Lung (tissue), 11 donors: ENCODE measurements at regions not wholly inside any gene's neighbourhood (a gene's known extent, or its start where the extent isn't known, plus 50 kb on each side); places are given as distances from the start of the nearest gene placed in this dataset.

Source experiments
- ATAC-seq: fragments of 200-7000 bp; cut with Tn5 transposase; one replicate; pipeline ENCODE4 v1.9.1; 2020; ENCODE audit warnings: moderate number of reproducible peaks; ENCODE audit not compliant: insufficient read depth, low FRiP score
- DNase-seq, 3 donors: peaks; one replicate each; pipeline ENCODE4 v3.0.0-alpha.2; 2013 to 2017
- H3K27ac ChIP-seq, 2 donors: one replicate each; pipeline ENCODE4 v1.5.1; 2013; ENCODE audit warnings: mild to moderate bottlenecking in 2 of 2, moderate library complexity in 2 of 2, control low read depth in 1 of 2, inconsistent platforms in 1 of 2, low read depth in 1 of 2, low read length in 1 of 2
- H3K27me3 ChIP-seq, 3 donors: one replicate each; pipeline ENCODE4 v1.5.1; 2013; ENCODE audit warnings: low read length in 2 of 3; ENCODE audit not compliant: control insufficient read depth in 3 of 3, insufficient read depth in 3 of 3
- H3K36me3 ChIP-seq, 4 donors: one replicate each; pipeline ENCODE4 v1.5.1; 2013; ENCODE audit warnings: low read length in 4 of 4, mild to moderate bottlenecking in 1 of 4, moderate library complexity in 1 of 4; ENCODE audit not compliant: control insufficient read depth in 4 of 4, insufficient read depth in 4 of 4
- H3K4me1 ChIP-seq, 5 donors: one replicate each; pipeline ENCODE4 v1.5.1; 2013; ENCODE audit warnings: low read length in 5 of 5, mild to moderate bottlenecking in 2 of 5, moderate library complexity in 1 of 5; ENCODE audit not compliant: control insufficient read depth in 5 of 5, insufficient read depth in 5 of 5
- H3K4me3 ChIP-seq: one replicate; pipeline ENCODE4 v1.5.1; 2013; ENCODE audit warnings: mild to moderate bottlenecking, control low read depth, moderate library complexity
- H3K9ac ChIP-seq, 2 donors: one replicate each; pipeline ENCODE4 v1.5.1; 2013; ENCODE audit warnings: low read length in 2 of 2, control low read depth in 1 of 2; ENCODE audit not compliant: insufficient read depth in 1 of 2
- H3K9me3 ChIP-seq, 4 donors: one replicate each; pipeline ENCODE4 v1.5.1; 2013; ENCODE audit warnings: low read length in 3 of 4, mild to moderate bottlenecking in 1 of 4, moderate library complexity in 1 of 4; ENCODE audit not compliant: control insufficient read depth in 4 of 4, insufficient read depth in 3 of 4
- CTCF ChIP-seq: IDR thresholded peaks from 2 replicates; pipeline ENCODE4 v1.5.1; 2012; ENCODE audit warnings: mild to moderate bottlenecking; ENCODE audit errors: control extremely low read depth, extremely low read depth
- WGBS, 2 donors: extraction: QIAGEN DNeasy Blood & Tissue Kit; methylation state at CpG; one replicate each; pipeline ENCODE4 v1.1.7; 2013; 5-methylcytosine and 5-hydroxymethylcytosine counted together
- donor health status: control.
- donor health status: control.
- donor health status: Bipolar disorder and iron deficiency.
- donor health status: healthy.
- donor health status: DM: yes; HTN: yes; CAD: no.

- WGBS, 2 donors: 88 to 94% methylated on average over 2 of the region's 2 CpGs
- Histone ChIP-seq H3K9ac (no peak overlapping the region), H3K9me3 (no peaks in the 10 kb centered on the region), H3K4me1 (no peaks in the 10 kb centered on the region), H3K27me3 (no peaks in the 10 kb centered on the region), H3K36me3 (no peaks in the 10 kb centered on the region), H3K4me3 (no peak overlapping the region), H3K27ac (no peak overlapping the region)
- ATAC-seq (no peak), DNase-seq (no peak)
- TF ChIP-seq CTCF: no peak
These were observed 277.1 kb downstream of the RASSF9 start for GRCh38 chr12:85559127-85559526.

DNA sequence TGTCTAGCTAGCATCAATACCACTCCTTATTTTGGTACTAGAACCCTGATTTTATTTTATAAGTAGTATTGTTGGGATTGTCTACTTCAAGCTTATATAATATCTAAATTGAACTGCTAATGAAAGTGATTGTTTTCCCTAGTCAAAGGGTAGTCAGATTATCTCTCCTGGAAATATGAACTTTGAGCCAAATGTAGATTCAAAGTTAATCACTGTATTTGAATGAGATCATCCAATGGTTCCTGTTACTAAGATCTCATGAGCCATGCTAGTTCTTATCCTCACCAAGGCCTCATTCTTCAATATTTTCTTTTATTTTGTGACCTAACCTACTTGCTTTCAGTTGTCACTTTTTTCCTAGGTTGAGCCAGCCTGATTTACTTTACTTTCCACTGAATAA is 276.7 kb downstream of the RASSF9 start:
- TF ChIP-seq CTCF: no peak
- DNase-seq: no peak
- H3K9ac ChIP-seq: no peak overlapping the region
- no peaks in the 10 kb centered on the region for H3K36me3 ChIP-seq
- ATAC-seq: no peak
- H3K27me3 ChIP-seq: no peaks in the 10 kb centered on the region
- H3K9me3 ChIP-seq: no peaks in the 10 kb centered on the region
- no peak overlapping the region for H3K27ac ChIP-seq
- H3K4me3 ChIP-seq: no peak overlapping the region
- H3K4me1 ChIP-seq: no peaks in the 10 kb centered on the region

DNA sequence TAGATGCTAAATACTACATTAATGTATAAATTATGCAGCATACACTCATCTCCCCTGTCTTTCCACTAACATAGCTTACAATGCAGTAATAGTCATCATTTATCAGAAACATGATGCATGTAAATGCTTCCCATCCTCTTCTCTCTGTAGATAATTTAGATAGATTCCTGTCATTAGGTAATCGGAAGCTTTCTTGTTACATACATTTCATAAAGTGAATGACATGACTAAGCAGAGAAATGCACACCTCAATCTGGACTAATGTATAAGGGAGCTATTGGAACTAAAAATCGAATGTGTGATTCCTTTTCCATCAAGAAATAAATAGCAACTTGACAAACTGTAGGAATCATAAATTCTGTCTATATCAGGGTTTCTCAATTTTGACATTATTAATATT is 273.4 kb downstream of the RASSF9 start:
- 92 to 93% methylated on average over 2 of the region's 2 CpGs for WGBS, 2 donors
- no peak for ATAC-seq
- Histone ChIP-seq H3K9ac (no peak overlapping the region), H3K4me3 (no peak overlapping the region), H3K4me1 (no peaks in the 10 kb centered on the region), H3K27ac (no peak overlapping the region), H3K36me3 (no peaks in the 10 kb centered on the region), H3K27me3 (no peaks in the 10 kb centered on the region), H3K9me3 (no peaks in the 10 kb centered on the region)
- TF ChIP-seq CTCF: no peak
- no peak for DNase-seq

DNA sequence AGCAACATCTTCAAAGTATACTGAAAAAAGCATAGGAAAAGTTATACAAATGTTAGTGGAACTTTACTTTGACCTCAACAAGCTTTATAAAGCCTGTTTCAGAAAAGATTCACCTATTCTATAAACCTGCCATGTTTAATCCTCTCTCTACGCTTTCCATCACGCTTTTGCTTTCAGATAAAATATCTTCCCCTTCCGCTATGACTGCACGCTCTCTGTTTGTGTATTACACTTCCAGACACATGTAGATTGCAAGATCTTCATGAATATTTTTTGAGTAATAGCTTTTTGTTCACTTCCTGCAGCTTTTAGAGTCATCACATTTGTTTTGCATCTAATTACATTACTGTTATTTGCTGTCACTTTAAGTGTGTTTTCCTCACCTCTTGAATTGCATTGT is 271.4 kb downstream of the RASSF9 start:
- no peak for TF ChIP-seq CTCF
- no peak overlapping the region for H3K27ac ChIP-seq
- WGBS, 2 donors: 76 to 95% methylated on average over 4 of the region's 4 CpGs
- ATAC-seq (no peak), DNase-seq (no peak)
- H3K4me3 ChIP-seq: no peak overlapping the region
- H3K4me1 ChIP-seq: peaks cover 0 to 4% (median 0%) of the 10 kb centered on the region in 5 donors
- no peaks in the 10 kb centered on the region for H3K9me3 ChIP-seq
- H3K36me3 ChIP-seq: no peaks in the 10 kb centered on the region
- no peaks in the 10 kb centered on the region for H3K27me3 ChIP-seq
- H3K9ac ChIP-seq: no peak overlapping the region
